ENCODE measurements at regions not wholly inside any gene's neighbourhood (a gene's known extent, or its start where the extent isn't known, plus 50 kb on each side); places are given as distances from the start of the nearest gene placed in this dataset.

GRCh38 chr17:77352441-77352840 is 211.7 kb downstream of the SEC14L1 start:
- no peaks in the 10 kb centered on the region for H3K79me1 ChIP-seq (ENCODE audit: low read depth, low read length)
- H3K4me3 ChIP-seq (ENCODE audit: low read length in 2 of 2), result no peak overlapping the region
- H3K9ac ChIP-seq (ENCODE audit: low read depth, low read length, poor library complexity), result no peak overlapping the region
- peaks cover 0 to 4% of the 10 kb centered on the region in 2 donors for H3K9me3 ChIP-seq (replicated peaks in 1 of 2; ENCODE audit: control insufficient read depth in 2 of 2, insufficient read depth in 1 of 2, low read depth in 1 of 2, low read length in 2 of 2)
- no peak overlapping the region for H2BK120ac ChIP-seq (ENCODE audit: low read depth, low read length)
- no peak overlapping the region for H3K4ac ChIP-seq (ENCODE audit: low read length)
- no peak overlapping the region for H3K18ac ChIP-seq (ENCODE audit: low read length)
- no CpG with 5 or more reads among the region's 10 CpGs for WGBS, 2 donors (ENCODE audit: extremely low coverage in 2 of 2, insufficient read length in 2 of 2, insufficient replicate concordance in 1 of 2)
- H2BK15ac ChIP-seq (ENCODE audit: low read length), result no peak overlapping the region
- H4K8ac ChIP-seq (ENCODE audit: low read depth, low read length), result no peak overlapping the region
- no peak overlapping the region for H3K14ac ChIP-seq (ENCODE audit: low read length)
- H2AFZ ChIP-seq (ENCODE audit: low read length), result no peak overlapping the region
- no peak overlapping the region for H2BK5ac ChIP-seq (ENCODE audit: low read length)
- H2BK12ac ChIP-seq (ENCODE audit: low read length), result no peak overlapping the region
- no peak overlapping the region for H3K4me2 ChIP-seq (ENCODE audit: insufficient read depth, low read length, poor library complexity, severe bottlenecking)
- H3K27ac ChIP-seq (replicated peaks; ENCODE audit: low read length), result no peak overlapping the region
- peak overlapping the region; percentile 44 for H2AK5ac ChIP-seq (ENCODE audit: low read depth, low read length)
- no peak overlapping the region for H4K91ac ChIP-seq (ENCODE audit: low read depth, low read length, poor library complexity)
- H3K27me3 ChIP-seq (ENCODE audit: control insufficient read depth in 3 of 3, insufficient read depth in 3 of 3, low read depth in 1 of 3, low read length in 3 of 3), result no peaks in the 10 kb centered on the region
- DNase-seq (ENCODE audit: low spot score), result no peak
- H3K36me3 ChIP-seq (replicated peaks in 1 of 2; ENCODE audit: control insufficient read depth in 2 of 2, insufficient read depth in 2 of 2, low read length in 2 of 2), result no peaks in the 10 kb centered on the region
- peaks cover 1 to 10% of the 10 kb centered on the region in 2 donors for H3K4me1 ChIP-seq (ENCODE audit: control insufficient read depth in 2 of 2, insufficient read depth in 1 of 2, low read depth in 1 of 2, low read length in 2 of 2)
- H3K23ac ChIP-seq (ENCODE audit: low read depth, low read length, poor library complexity), result no peak overlapping the region

GRCh38 chr17:77352996-77353395 is 212.2 kb downstream of the SEC14L1 start:
- Histone ChIP-seq H2BK15ac (ENCODE audit: low read length) (no peak overlapping the region), H3K4me1 (ENCODE audit: control insufficient read depth in 2 of 2, insufficient read depth in 1 of 2, low read depth in 1 of 2, low read length in 2 of 2) (peaks cover 1 to 10% of the 10 kb centered on the region in 2 donors), H2BK5ac (ENCODE audit: low read length) (no peak overlapping the region), H2BK12ac (ENCODE audit: low read length) (no peak overlapping the region), H3K4me2 (ENCODE audit: insufficient read depth, low read length, poor library complexity, severe bottlenecking) (no peak overlapping the region), H3K9ac (ENCODE audit: low read depth, low read length, poor library complexity) (no peak overlapping the region), H3K4me3 (ENCODE audit: low read length in 2 of 2) (no peak overlapping the region), H3K23ac (ENCODE audit: low read depth, low read length, poor library complexity) (no peak overlapping the region), H3K27me3 (ENCODE audit: control insufficient read depth in 3 of 3, insufficient read depth in 3 of 3, low read depth in 1 of 3, low read length in 3 of 3) (no peaks in the 10 kb centered on the region), H4K91ac (ENCODE audit: low read depth, low read length, poor library complexity) (no peak overlapping the region), H3K4ac (ENCODE audit: low read length) (no peak overlapping the region), H3K9me3 (replicated peaks in 1 of 2; ENCODE audit: control insufficient read depth in 2 of 2, insufficient read depth in 1 of 2, low read depth in 1 of 2, low read length in 2 of 2) (peaks cover 0 to 4% of the 10 kb centered on the region in 2 donors), H3K79me1 (ENCODE audit: low read depth, low read length) (no peaks in the 10 kb centered on the region), H2AFZ (ENCODE audit: low read length) (no peak overlapping the region), H3K14ac (ENCODE audit: low read length) (no peak overlapping the region), H3K18ac (ENCODE audit: low read length) (no peak overlapping the region), H4K8ac (ENCODE audit: low read depth, low read length) (no peak overlapping the region), H2AK5ac (ENCODE audit: low read depth, low read length) (no peak overlapping the region), H3K36me3 (replicated peaks in 1 of 2; ENCODE audit: control insufficient read depth in 2 of 2, insufficient read depth in 2 of 2, low read length in 2 of 2) (no peaks in the 10 kb centered on the region), H2BK120ac (ENCODE audit: low read depth, low read length) (no peak overlapping the region), H3K27ac (replicated peaks; ENCODE audit: low read length) (no peak overlapping the region)
- no peak for DNase-seq (ENCODE audit: low spot score)
- WGBS, 2 donors (ENCODE audit: extremely low coverage in 2 of 2, insufficient read length in 2 of 2, insufficient replicate concordance in 1 of 2), result no CpG with 5 or more reads among the region's 6 CpGs

GRCh38 chr17:77353684-77354419 is 213.1 kb downstream of the SEC14L1 start:
- Histone ChIP-seq H3K18ac (ENCODE audit: low read length) (peak overlapping the region; percentile 45), H4K91ac (ENCODE audit: low read depth, low read length, poor library complexity) (no peak overlapping the region), H3K27ac (replicated peaks; ENCODE audit: low read length) (no peak overlapping the region), H2AFZ (ENCODE audit: low read length) (no peak overlapping the region), H3K9ac (ENCODE audit: low read depth, low read length, poor library complexity) (no peak overlapping the region), H4K8ac (ENCODE audit: low read depth, low read length) (no peak overlapping the region), H2BK12ac (ENCODE audit: low read length) (no peak overlapping the region), H3K79me1 (ENCODE audit: low read depth, low read length) (no peaks in the 10 kb centered on the region), H3K23ac (ENCODE audit: low read depth, low read length, poor library complexity) (no peak overlapping the region), H3K9me3 (replicated peaks in 1 of 2; ENCODE audit: control insufficient read depth in 2 of 2, insufficient read depth in 1 of 2, low read depth in 1 of 2, low read length in 2 of 2) (peaks cover 0 to 4% of the 10 kb centered on the region in 2 donors), H3K4me2 (ENCODE audit: insufficient read depth, low read length, poor library complexity, severe bottlenecking) (no peak overlapping the region), H2BK15ac (ENCODE audit: low read length) (no peak overlapping the region), H2BK120ac (ENCODE audit: low read depth, low read length) (no peak overlapping the region), H3K4ac (ENCODE audit: low read length) (no peak overlapping the region), H3K14ac (ENCODE audit: low read length) (no peak overlapping the region), H3K4me3 (ENCODE audit: low read length in 2 of 2) (no peak overlapping the region), H3K36me3 (replicated peaks in 1 of 2; ENCODE audit: control insufficient read depth in 2 of 2, insufficient read depth in 2 of 2, low read length in 2 of 2) (no peaks in the 10 kb centered on the region), H3K27me3 (ENCODE audit: control insufficient read depth in 3 of 3, insufficient read depth in 3 of 3, low read depth in 1 of 3, low read length in 3 of 3) (no peaks in the 10 kb centered on the region), H3K4me1 (ENCODE audit: control insufficient read depth in 2 of 2, insufficient read depth in 1 of 2, low read depth in 1 of 2, low read length in 2 of 2) (peaks cover 1 to 13% of the 10 kb centered on the region in 2 donors), H2BK5ac (ENCODE audit: low read length) (no peak overlapping the region), H2AK5ac (ENCODE audit: low read depth, low read length) (no peak overlapping the region)
- DNase-seq (ENCODE audit: low spot score), result no peak
- WGBS, 2 donors (ENCODE audit: extremely low coverage in 2 of 2, insufficient read length in 2 of 2, insufficient replicate concordance in 1 of 2), result no CpG with 5 or more reads among the region's 15 CpGs

DNA sequence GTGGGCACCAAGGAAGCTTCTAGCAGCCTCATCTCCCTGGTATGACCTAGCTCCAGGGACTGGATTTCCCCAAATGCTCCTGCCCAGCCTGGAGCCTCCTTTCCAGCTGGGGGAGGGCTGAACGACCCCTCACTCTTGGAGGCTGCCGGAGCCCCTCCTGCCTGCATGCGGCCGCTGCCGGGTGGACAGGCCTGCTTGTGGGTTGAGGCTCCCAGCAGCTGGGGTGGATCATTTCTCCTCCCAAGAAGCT is 213.6 kb downstream of the SEC14L1 start:
- no peak overlapping the region for H4K8ac ChIP-seq (ENCODE audit: low read depth, low read length)
- H3K4me2 ChIP-seq (ENCODE audit: insufficient read depth, low read length, poor library complexity, severe bottlenecking), result no peak overlapping the region
- no peak overlapping the region for H2BK5ac ChIP-seq (ENCODE audit: low read length)
- no peak overlapping the region for H2AK5ac ChIP-seq (ENCODE audit: low read depth, low read length)
- peak overlapping the region; percentile 45 for H3K18ac ChIP-seq (ENCODE audit: low read length)
- H3K79me1 ChIP-seq (ENCODE audit: low read depth, low read length), result no peaks in the 10 kb centered on the region
- H3K36me3 ChIP-seq (replicated peaks in 1 of 2; ENCODE audit: control insufficient read depth in 2 of 2, insufficient read depth in 2 of 2, low read length in 2 of 2), result no peaks in the 10 kb centered on the region
- no peak overlapping the region for H2BK12ac ChIP-seq (ENCODE audit: low read length)
- no peak overlapping the region for H3K4me3 ChIP-seq (ENCODE audit: low read length in 2 of 2)
- no peak overlapping the region for H3K27ac ChIP-seq (replicated peaks; ENCODE audit: low read length)
- no peak overlapping the region for H2AFZ ChIP-seq (ENCODE audit: low read length)
- H3K9me3 ChIP-seq (replicated peaks in 1 of 2; ENCODE audit: control insufficient read depth in 2 of 2, insufficient read depth in 1 of 2, low read depth in 1 of 2, low read length in 2 of 2), result peaks cover 0 to 4% of the 10 kb centered on the region in 2 donors
- peaks cover 1 to 18% of the 10 kb centered on the region in 2 donors for H3K4me1 ChIP-seq (ENCODE audit: control insufficient read depth in 2 of 2, insufficient read depth in 1 of 2, low read depth in 1 of 2, low read length in 2 of 2)
- DNase-seq (ENCODE audit: low spot score), result no peak
- H2BK15ac ChIP-seq (ENCODE audit: low read length), result no peak overlapping the region
- H3K27me3 ChIP-seq (ENCODE audit: control insufficient read depth in 3 of 3, insufficient read depth in 3 of 3, low read depth in 1 of 3, low read length in 3 of 3), result no peaks in the 10 kb centered on the region
- no peak overlapping the region for H3K9ac ChIP-seq (ENCODE audit: low read depth, low read length, poor library complexity)
- WGBS, 2 donors (ENCODE audit: extremely low coverage in 2 of 2, insufficient read length in 2 of 2, insufficient replicate concordance in 1 of 2), result no CpG with 5 or more reads among the region's 5 CpGs
- H3K23ac ChIP-seq (ENCODE audit: low read depth, low read length, poor library complexity), result peak overlapping the region; percentile 45
- peak overlapping the region; percentile 14 for H3K4ac ChIP-seq (ENCODE audit: low read length)
- no peak overlapping the region for H3K14ac ChIP-seq (ENCODE audit: low read length)
- H2BK120ac ChIP-seq (ENCODE audit: low read depth, low read length), result no peak overlapping the region
- no peak overlapping the region for H4K91ac ChIP-seq (ENCODE audit: low read depth, low read length, poor library complexity)
